ENCODE measurements at regions not wholly inside any gene's neighbourhood (a gene's known extent, or its start where the extent isn't known, plus 50 kb on each side); places are given as distances from the start of the nearest gene placed in this dataset.

- TF ChIP-seq ZFX (IDR thresholded peaks at IDR 0.05; ENCODE audit: borderline replicate concordance) (no peak), CTCF (IDR thresholded peaks at IDR 0.05) (no peak)
- no peak overlapping the region for H3K27ac ChIP-seq
Observed at GRCh38 chr5:164898705-164899104, 1393.3 kb downstream of the MAT2B start.

- H3K27ac ChIP-seq, result no peak overlapping the region
- no peak for TF ChIP-seq ZFX (IDR thresholded peaks at IDR 0.05; ENCODE audit: borderline replicate concordance)
Observed at GRCh38 chr5:164909673-164910072, 1404.3 kb downstream of the MAT2B start.

- H3K27ac ChIP-seq, result no peak overlapping the region
- no peak for TF ChIP-seq CTCF (IDR thresholded peaks at IDR 0.05)
- no peak for TF ChIP-seq ZFX (IDR thresholded peaks at IDR 0.05; ENCODE audit: borderline replicate concordance)
Observed at GRCh38 chr5:164921722-164922121, 1416.3 kb downstream of the MAT2B start.

GRCh38 chr5:164934039-164934438 is 1428.6 kb downstream of the MAT2B start:
- TF ChIP-seq CTCF (IDR thresholded peaks at IDR 0.05) (no peak), ZFX (IDR thresholded peaks at IDR 0.05; ENCODE audit: borderline replicate concordance) (no peak)
- no peak overlapping the region for H3K27ac ChIP-seq

GRCh38 chr5:164934561-164934960 is 1429.1 kb downstream of the MAT2B start:
- no peak overlapping the region for H3K27ac ChIP-seq
- TF ChIP-seq ZFX (IDR thresholded peaks at IDR 0.05; ENCODE audit: borderline replicate concordance), result no peak
- no peak for TF ChIP-seq CTCF (IDR thresholded peaks at IDR 0.05)

- H3K27ac ChIP-seq, result no peak overlapping the region
- TF ChIP-seq ZFX (IDR thresholded peaks at IDR 0.05; ENCODE audit: borderline replicate concordance) (no peak), CTCF (IDR thresholded peaks at IDR 0.05) (no peak)
Observed at GRCh38 chr5:164941132-164941531, 1435.7 kb downstream of the MAT2B start.

GRCh38 chr5:164950927-164951326 is 1445.5 kb downstream of the MAT2B start:
- no peak overlapping the region for H3K27ac ChIP-seq
- TF ChIP-seq CTCF (IDR thresholded peaks at IDR 0.05) (no peak), ZFX (IDR thresholded peaks at IDR 0.05; ENCODE audit: borderline replicate concordance) (no peak)

GRCh38 chr5:164951570-164951969 is 1446.2 kb downstream of the MAT2B start:
- H3K27ac ChIP-seq, result no peak overlapping the region
- TF ChIP-seq CTCF (IDR thresholded peaks at IDR 0.05), result no peak
- TF ChIP-seq ZFX (IDR thresholded peaks at IDR 0.05; ENCODE audit: borderline replicate concordance), result no peak
